ENCODE measurements at regions not wholly inside any gene's neighbourhood (a gene's known extent, or its start where the extent isn't known, plus 50 kb on each side); places are given as distances from the start of the nearest gene placed in this dataset.

- TF ChIP-seq, protein P1, sequence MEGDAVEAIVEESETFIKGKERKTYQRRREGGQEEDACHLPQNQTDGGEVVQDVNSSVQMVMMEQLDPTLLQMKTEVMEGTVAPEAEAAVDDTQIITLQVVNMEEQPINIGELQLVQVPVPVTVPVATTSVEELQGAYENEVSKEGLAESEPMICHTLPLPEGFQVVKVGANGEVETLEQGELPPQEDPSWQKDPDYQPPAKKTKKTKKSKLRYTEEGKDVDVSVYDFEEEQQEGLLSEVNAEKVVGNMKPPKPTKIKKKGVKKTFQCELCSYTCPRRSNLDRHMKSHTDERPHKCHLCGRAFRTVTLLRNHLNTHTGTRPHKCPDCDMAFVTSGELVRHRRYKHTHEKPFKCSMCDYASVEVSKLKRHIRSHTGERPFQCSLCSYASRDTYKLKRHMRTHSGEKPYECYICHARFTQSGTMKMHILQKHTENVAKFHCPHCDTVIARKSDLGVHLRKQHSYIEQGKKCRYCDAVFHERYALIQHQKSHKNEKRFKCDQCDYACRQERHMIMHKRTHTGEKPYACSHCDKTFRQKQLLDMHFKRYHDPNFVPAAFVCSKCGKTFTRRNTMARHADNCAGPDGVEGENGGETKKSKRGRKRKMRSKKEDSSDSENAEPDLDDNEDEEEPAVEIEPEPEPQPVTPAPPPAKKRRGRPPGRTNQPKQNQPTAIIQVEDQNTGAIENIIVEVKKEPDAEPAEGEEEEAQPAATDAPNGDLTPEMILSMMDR (IDR thresholded peaks at IDR 0.05; ENCODE audit: low read depth, low read length, missing control alignments): no peak
- no peak for DNase-seq (ENCODE audit: low read depth)
- in situ Hi-C loops (cut with HindIII; ENCODE audit: low sequenced_read_pairs): no loop called here
- H3K4me3 ChIP-seq (ENCODE audit: low read depth, low read length): no peak overlapping the region
Measured at GRCh38 chr2:14567561-14567960, 65.0 kb upstream of the LRATD1 start.

GRCh38 chr2:14569294-14569693 lies 63.2 kb upstream of the LRATD1 start:
- in situ Hi-C loops (cut with HindIII; ENCODE audit: low sequenced_read_pairs): no loop called here
- TF ChIP-seq, protein P1 (IDR thresholded peaks at IDR 0.05; ENCODE audit: low read depth, low read length, missing control alignments): no peak
- H3K4me3 ChIP-seq (ENCODE audit: low read depth, low read length): no peak overlapping the region
- no peak for DNase-seq (ENCODE audit: low read depth)

DNA sequence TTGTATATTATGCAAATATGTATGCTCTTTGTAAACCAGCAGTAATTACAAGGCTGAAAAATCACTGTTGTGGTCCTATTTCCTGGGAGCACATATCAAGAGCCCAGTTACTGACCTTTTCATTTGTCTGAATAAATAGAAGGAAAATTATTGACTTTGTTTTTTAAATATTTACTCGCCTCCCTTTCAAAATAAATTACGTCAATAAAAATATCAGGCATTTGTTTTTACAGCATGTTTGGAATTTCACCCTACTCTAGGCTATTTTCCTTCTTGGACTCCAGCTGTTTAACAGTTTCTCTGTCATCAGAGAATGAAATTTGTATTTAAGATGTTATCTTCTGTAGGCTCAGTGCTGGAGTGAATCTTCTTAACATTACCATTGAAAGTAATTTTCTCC lies 59.9 kb upstream of the LRATD1 start:
- no peak for DNase-seq (ENCODE audit: low read depth)
- in situ Hi-C loops (cut with HindIII; ENCODE audit: low sequenced_read_pairs): loop anchor here (10.0 kb wide), 1 partner anchor 618 kb away; no protein-coding TSS in a partner anchor
- H3K4me3 ChIP-seq (ENCODE audit: low read depth, low read length): no peak overlapping the region
- TF ChIP-seq, protein P1 (IDR thresholded peaks at IDR 0.05; ENCODE audit: low read depth, low read length, missing control alignments): no peak

DNA sequence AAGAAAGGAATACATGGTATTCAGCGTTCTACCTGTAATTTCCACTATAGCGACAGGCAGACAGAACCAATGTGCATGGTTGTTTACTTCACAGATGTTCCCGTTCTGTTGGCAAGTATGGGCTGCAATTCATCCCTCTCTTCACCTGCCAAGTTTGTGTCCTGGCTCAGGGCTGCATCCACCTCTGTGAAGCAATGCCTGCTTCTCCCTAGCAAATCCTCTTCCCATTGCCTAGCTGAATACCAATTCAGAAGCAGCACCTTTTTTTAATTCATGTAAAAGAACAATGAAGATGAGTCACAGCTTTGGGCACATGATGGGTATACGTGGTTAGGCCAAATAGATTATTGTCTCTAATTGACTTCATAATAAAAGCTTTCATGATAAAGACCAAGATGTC lies 54.7 kb upstream of the LRATD1 start:
- in situ Hi-C loops (cut with HindIII; ENCODE audit: low sequenced_read_pairs): loop anchor here (10.0 kb wide), 1 partner anchor 623 kb away; no protein-coding TSS in a partner anchor
- H3K4me3 ChIP-seq (ENCODE audit: low read depth, low read length): no peak overlapping the region
- TF ChIP-seq, protein P1 (IDR thresholded peaks at IDR 0.05; ENCODE audit: low read depth, low read length, missing control alignments): no peak
- no peak for DNase-seq (ENCODE audit: low read depth)

All from astrocyte of the cerebellum (primary cell).